DOHH2 (cell line): ENCODE measurements at regions not wholly inside any gene's neighbourhood (a gene's known extent, or its start where the extent isn't known, plus 50 kb on each side); places are given as distances from the start of the nearest gene placed in this dataset.

Source experiments
- EZH2phosphoT487 ChIP-seq: fragments of 200-600 bp; sonication (generic); IDR thresholded peaks from 2 replicates; pipeline ENCODE4 v1.6.1; 2017; ENCODE audit warnings: borderline replicate concordance, mild to moderate bottlenecking, antibody characterized with exemption, low read length, moderate library complexity, mixed read lengths
- TF ChIP-seq, protein P1 (sequence below): fragments of 200-600 bp; sonication (generic); IDR thresholded peaks from one replicate; pipeline ENCODE4 v1.5.1; 2014; ENCODE audit warnings: antibody characterized with exemption, mild to moderate bottlenecking, low read depth, low read length; ENCODE audit not compliant: poor library complexity, severe bottlenecking

- TF ChIP-seq, protein P1, sequence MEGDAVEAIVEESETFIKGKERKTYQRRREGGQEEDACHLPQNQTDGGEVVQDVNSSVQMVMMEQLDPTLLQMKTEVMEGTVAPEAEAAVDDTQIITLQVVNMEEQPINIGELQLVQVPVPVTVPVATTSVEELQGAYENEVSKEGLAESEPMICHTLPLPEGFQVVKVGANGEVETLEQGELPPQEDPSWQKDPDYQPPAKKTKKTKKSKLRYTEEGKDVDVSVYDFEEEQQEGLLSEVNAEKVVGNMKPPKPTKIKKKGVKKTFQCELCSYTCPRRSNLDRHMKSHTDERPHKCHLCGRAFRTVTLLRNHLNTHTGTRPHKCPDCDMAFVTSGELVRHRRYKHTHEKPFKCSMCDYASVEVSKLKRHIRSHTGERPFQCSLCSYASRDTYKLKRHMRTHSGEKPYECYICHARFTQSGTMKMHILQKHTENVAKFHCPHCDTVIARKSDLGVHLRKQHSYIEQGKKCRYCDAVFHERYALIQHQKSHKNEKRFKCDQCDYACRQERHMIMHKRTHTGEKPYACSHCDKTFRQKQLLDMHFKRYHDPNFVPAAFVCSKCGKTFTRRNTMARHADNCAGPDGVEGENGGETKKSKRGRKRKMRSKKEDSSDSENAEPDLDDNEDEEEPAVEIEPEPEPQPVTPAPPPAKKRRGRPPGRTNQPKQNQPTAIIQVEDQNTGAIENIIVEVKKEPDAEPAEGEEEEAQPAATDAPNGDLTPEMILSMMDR: no peak
- TF ChIP-seq EZH2phosphoT487: no peak
Measured at GRCh38 chr3:150150633-150151032, 179.9 kb upstream of the PFN2 start.
